ENCODE measurements at regions not wholly inside any gene's neighbourhood (a gene's known extent, or its start where the extent isn't known, plus 50 kb on each side); places are given as distances from the start of the nearest gene placed in this dataset.

- H3K36me3 ChIP-seq (ENCODE audit: insufficient read depth, low read length, poor library complexity, severe bottlenecking) = no peaks in the 10 kb centered on the region
- intact Hi-C loops (cut with micrococcal nuclease; ENCODE audit: unreplicated experiment) = no loop called here
- ChIA-PET POLR2A (ENCODE audit: low non-redundant PET) (no interaction called here), CTCF (no interaction called here)
- no peak for TF ChIP-seq EZH2 (IDR thresholded peaks at IDR 0.05; ENCODE audit: borderline replicate concordance, low read depth, low read length, poor library complexity, severe bottlenecking)
- TF ChIP-seq CTCF (conservative IDR thresholded peaks at IDR 0.05; ENCODE audit: low read depth, low read length) = no peak
- no peak overlapping the region for H3K4me3 ChIP-seq (ENCODE audit: low read depth, low read length, poor library complexity, severe bottlenecking)
- H3K27me3 ChIP-seq (replicated peaks; ENCODE audit: insufficient read depth, low read depth, low read length, poor library complexity) = no peaks in the 10 kb centered on the region
- DNase-seq (ENCODE audit: low spot score) = no peak
- BruUV-seq (replicated peaks) = no TSS peak
- no peaks in the 10 kb centered on the region for H3K9me3 ChIP-seq (ENCODE audit: low read depth, low read length, poor library complexity, severe bottlenecking)
- H3K27ac ChIP-seq (ENCODE audit: low read depth, low read length, poor library complexity, severe bottlenecking) = no peak overlapping the region
- H3K4me1 ChIP-seq (ENCODE audit: insufficient read depth, low read length, poor library complexity, severe bottlenecking) = peaks cover 5% of the 10 kb centered on the region
These were observed 275.9 kb upstream of the REG3G start for GRCh38 chr2:78749638-78750037.

- Histone ChIP-seq H3K27ac (ENCODE audit: low read depth, low read length, poor library complexity, severe bottlenecking) (no peak overlapping the region), H3K4me3 (ENCODE audit: low read depth, low read length, poor library complexity, severe bottlenecking) (no peak overlapping the region), H3K9me3 (ENCODE audit: low read depth, low read length, poor library complexity, severe bottlenecking) (no peaks in the 10 kb centered on the region), H3K4me1 (ENCODE audit: insufficient read depth, low read length, poor library complexity, severe bottlenecking) (peaks cover 5% of the 10 kb centered on the region), H3K36me3 (ENCODE audit: insufficient read depth, low read length, poor library complexity, severe bottlenecking) (no peaks in the 10 kb centered on the region), H3K27me3 (replicated peaks; ENCODE audit: insufficient read depth, low read depth, low read length, poor library complexity) (no peaks in the 10 kb centered on the region)
- intact Hi-C loops (cut with micrococcal nuclease; ENCODE audit: unreplicated experiment) = no loop called here
- no peak for DNase-seq (ENCODE audit: low spot score)
- CTCF ChIA-PET = no interaction called here
- TF ChIP-seq EZH2 (IDR thresholded peaks at IDR 0.05; ENCODE audit: borderline replicate concordance, low read depth, low read length, poor library complexity, severe bottlenecking) = no peak
- TF ChIP-seq CTCF (conservative IDR thresholded peaks at IDR 0.05; ENCODE audit: low read depth, low read length) = no peak
- no TSS peak for BruUV-seq (replicated peaks)
- POLR2A ChIA-PET (ENCODE audit: low non-redundant PET) = no interaction called here
These were observed 275.3 kb upstream of the REG3G start for GRCh38 chr2:78750219-78750618.

- CTCF ChIA-PET = no interaction called here
- TF ChIP-seq EZH2 (IDR thresholded peaks at IDR 0.05; ENCODE audit: borderline replicate concordance, low read depth, low read length, poor library complexity, severe bottlenecking) = no peak
- TF ChIP-seq CTCF (conservative IDR thresholded peaks at IDR 0.05; ENCODE audit: low read depth, low read length) = no peak
These were observed 270.6 kb upstream of the REG3G start for GRCh38 chr2:78754930-78755329.

More at GRCh38 chr2:78754930-78755329, 270.6 kb upstream of the REG3G start:
- no peak overlapping the region for H3K4me3 ChIP-seq (ENCODE audit: low read depth, low read length, poor library complexity, severe bottlenecking)
- intact Hi-C loops (cut with micrococcal nuclease; ENCODE audit: unreplicated experiment) = no loop called here
- no peak for DNase-seq (ENCODE audit: low spot score)
- H3K9me3 ChIP-seq (ENCODE audit: low read depth, low read length, poor library complexity, severe bottlenecking) = no peaks in the 10 kb centered on the region
- POLR2A ChIA-PET (ENCODE audit: low non-redundant PET) = no interaction called here
- H3K36me3 ChIP-seq (ENCODE audit: insufficient read depth, low read length, poor library complexity, severe bottlenecking) = no peaks in the 10 kb centered on the region
- no TSS peak for BruUV-seq (replicated peaks)
- no peaks in the 10 kb centered on the region for H3K27me3 ChIP-seq (replicated peaks; ENCODE audit: insufficient read depth, low read depth, low read length, poor library complexity)
- no peak overlapping the region for H3K27ac ChIP-seq (ENCODE audit: low read depth, low read length, poor library complexity, severe bottlenecking)
- H3K4me1 ChIP-seq (ENCODE audit: insufficient read depth, low read length, poor library complexity, severe bottlenecking) = no peaks in the 10 kb centered on the region

All from A673 (cell line).